ENCODE measurements at regions not wholly inside any gene's neighbourhood (a gene's known extent, or its start where the extent isn't known, plus 50 kb on each side); places are given as distances from the start of the nearest gene placed in this dataset.
"Not testable (repeated sequence)": the region's sequence is repeated elsewhere in the genome, so short reads cannot be mapped to it uniquely, and the experiment has no call there.

DNA sequence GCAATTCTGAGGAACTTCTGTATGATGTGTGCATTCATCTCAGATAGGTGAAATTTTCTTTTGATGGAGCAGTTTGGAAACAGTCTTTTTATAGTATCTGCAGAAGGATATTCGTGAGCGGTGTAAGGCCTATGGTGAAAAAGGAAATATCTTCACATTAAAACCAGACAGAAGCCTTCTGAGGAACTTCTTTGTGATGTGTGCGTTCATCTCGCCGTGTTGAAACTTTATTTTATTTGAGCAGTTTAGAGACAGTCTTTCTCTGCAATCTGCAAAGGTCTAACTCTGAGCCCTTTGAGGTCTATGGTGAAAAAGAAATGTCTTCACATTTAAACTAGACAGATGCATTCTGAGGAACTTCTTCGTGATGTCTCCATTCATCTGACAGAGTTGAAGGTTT lies 3021.0 kb downstream of the TUBA3C start:
- TF ChIP-seq, protein P1, sequence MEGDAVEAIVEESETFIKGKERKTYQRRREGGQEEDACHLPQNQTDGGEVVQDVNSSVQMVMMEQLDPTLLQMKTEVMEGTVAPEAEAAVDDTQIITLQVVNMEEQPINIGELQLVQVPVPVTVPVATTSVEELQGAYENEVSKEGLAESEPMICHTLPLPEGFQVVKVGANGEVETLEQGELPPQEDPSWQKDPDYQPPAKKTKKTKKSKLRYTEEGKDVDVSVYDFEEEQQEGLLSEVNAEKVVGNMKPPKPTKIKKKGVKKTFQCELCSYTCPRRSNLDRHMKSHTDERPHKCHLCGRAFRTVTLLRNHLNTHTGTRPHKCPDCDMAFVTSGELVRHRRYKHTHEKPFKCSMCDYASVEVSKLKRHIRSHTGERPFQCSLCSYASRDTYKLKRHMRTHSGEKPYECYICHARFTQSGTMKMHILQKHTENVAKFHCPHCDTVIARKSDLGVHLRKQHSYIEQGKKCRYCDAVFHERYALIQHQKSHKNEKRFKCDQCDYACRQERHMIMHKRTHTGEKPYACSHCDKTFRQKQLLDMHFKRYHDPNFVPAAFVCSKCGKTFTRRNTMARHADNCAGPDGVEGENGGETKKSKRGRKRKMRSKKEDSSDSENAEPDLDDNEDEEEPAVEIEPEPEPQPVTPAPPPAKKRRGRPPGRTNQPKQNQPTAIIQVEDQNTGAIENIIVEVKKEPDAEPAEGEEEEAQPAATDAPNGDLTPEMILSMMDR (conservative IDR thresholded peaks at IDR 0.05; ENCODE audit: low read length), result not testable (repeated sequence)
- TF ChIP-seq EZH2phosphoT487 (IDR thresholded peaks at IDR 0.05; ENCODE audit: borderline replicate concordance, low read depth, low read length), result not testable (repeated sequence)

Measured in OCI-LY7 (cell line).